Spleen (tissue), 11 donors: ENCODE measurements at regions not wholly inside any gene's neighbourhood (a gene's known extent, or its start where the extent isn't known, plus 50 kb on each side); places are given as distances from the start of the nearest gene placed in this dataset.

ENCODE experiments used
- DNase-seq: peaks from one replicate; pipeline ENCODE4 v3.0.0-alpha.2; 2020
- H3K27ac ChIP-seq, 8 donors: fragments of 200-600 bp; sonication (generic) in 7 of 8; 1 replicate in 4 of 8; 2 replicates in 4 of 8; pipeline versions ENCODE4 v1.5.0 to v1.8.0; 2016 to 2021; ENCODE audit warnings: inconsistent platforms in 4 of 8, mild to moderate bottlenecking in 4 of 8, moderate library complexity in 1 of 8
- H3K27me3 ChIP-seq, 7 donors: fragments of 200-600 bp; sonication (generic) in 6 of 7; replicated peaks in 1 of 7; 1 replicate in 4 of 7; 2 replicates in 3 of 7; pipeline versions ENCODE4 v1.5.0 to v1.8.0; 2016 to 2021; ENCODE audit warnings: inconsistent platforms in 3 of 7, mild to moderate bottlenecking in 1 of 7
- H3K36me3 ChIP-seq, 6 donors: fragments of 200-600 bp; sonication (generic) in 5 of 6; 1 replicate in 4 of 6; 2 replicates in 2 of 6; pipeline versions ENCODE4 v1.5.0 to v1.8.0; 2016 to 2021; ENCODE audit warnings: inconsistent platforms in 2 of 6
- H3K4me1 ChIP-seq, 6 donors: fragments of 200-600 bp; sonication (generic) in 5 of 6; 1 replicate in 3 of 6; 2 replicates in 3 of 6; pipeline versions ENCODE4 v1.5.0 to v1.8.0; 2016 to 2021; ENCODE audit warnings: inconsistent platforms in 3 of 6
- H3K4me3 ChIP-seq, 8 donors: fragments of 200-600 bp; sonication (generic) in 7 of 8; 1 replicate in 4 of 8; 2 replicates in 4 of 8; pipeline versions ENCODE4 v1.5.0 to v1.8.0; 2016 to 2021; ENCODE audit warnings: inconsistent platforms in 4 of 8, mild to moderate bottlenecking in 4 of 8, moderate library complexity in 2 of 8
- H3K9me3 ChIP-seq, 8 donors: fragments of 200-600 bp; sonication (generic) in 7 of 8; 1 replicate in 4 of 8; 2 replicates in 4 of 8; pipeline versions ENCODE4 v1.5.0 to v1.8.0; 2016 to 2021; ENCODE audit warnings: inconsistent platforms in 4 of 8
- CTCF ChIP-seq, 11 experiments: fragments of 200-600 bp in 7 of 11; fragments of 450-650 bp in 4 of 11; sonication (generic) in 4 of 11; IDR thresholded peaks in 8 of 11; conservative IDR thresholded peaks in 3 of 11; 1 replicate in 7 of 11; 2 replicates in 4 of 11; pipeline versions ENCODE4 v1.4.0 to v1.8.0; 2016 to 2021; ENCODE audit warnings: antibody characterized with exemption in 11 of 11, inconsistent platforms in 4 of 11, mild to moderate bottlenecking in 1 of 11
- POLR2A ChIP-seq, 3 donors: fragments of 450-650 bp; IDR thresholded peaks; one replicate each; pipeline ENCODE4 v1.5.1; 2017; ENCODE audit warnings: antibody characterized with exemption in 3 of 3, mild to moderate bottlenecking in 1 of 3
- POLR2AphosphoS5 ChIP-seq, 3 donors: sonication (generic); formaldehyde crosslinking; IDR thresholded peaks; one replicate each; pipeline ENCODE4 v1.5.1; 2017; ENCODE audit warnings: antibody characterized with exemption in 3 of 3
- WGBS, 5 donors: extraction: QIAGEN DNeasy Blood & Tissue Kit in 3 of 5; methylation state at CpG; one replicate each; pipeline versions ENCODE4 v1.1.5 to v1.1.7; 2013 to 2018; 5-methylcytosine and 5-hydroxymethylcytosine counted together
- intact Hi-C: fragments of 100-400 bp; cut with DNase I; formaldehyde crosslinking; loops from one replicate; pipeline ENCODE4 v1.15.0; 2023; ENCODE audit warnings: low total_unique reads
- donor health status: healthy with polysubstance abuse.
- donor health status: DM: no; HTN: no; CAD: no; lungs with moderate emphysema.
- donor health status: DM: no; HTN: no; CAD: no.
- donor health status: Bipolar disorder and iron deficiency.
- donor health status: healthy.
- donor health status: DM: no; HTN: no; CAD: no.
- donor health status: DM: yes; HTN: yes; CAD: no.

- peaks cover 0 to 18% (median 7%) of the 10 kb centered on the region in 6 donors for H3K4me1 ChIP-seq
- intact Hi-C loops = no loop called here
- no peaks in the 10 kb centered on the region for H3K9me3 ChIP-seq
- H3K4me3 ChIP-seq = no peak overlapping the region
- no peaks in the 10 kb centered on the region for H3K27me3 ChIP-seq
- peak overlapping the region in 2 of 8 donors; percentile 55 to 65 for H3K27ac ChIP-seq
- TF ChIP-seq CTCF (IDR thresholded peaks at IDR 0.05 in 8 of 11, conservative IDR thresholded peaks at IDR 0.05 in 3 of 11) (no peak), POLR2AphosphoS5 (IDR thresholded peaks at IDR 0.05) (no peak), POLR2A (IDR thresholded peaks at IDR 0.05) (no peak)
- H3K36me3 ChIP-seq = no peaks in the 10 kb centered on the region
- no peak for DNase-seq
- 46 to 73% (median 51%) methylated on average over 2 of the region's 2 CpGs for WGBS, 5 donors
These were observed 449.9 kb upstream of the NR2F2 start for GRCh38 chr15:95880630-95881029.

- TF ChIP-seq POLR2AphosphoS5 (IDR thresholded peaks at IDR 0.05) (no peak), CTCF (IDR thresholded peaks at IDR 0.05 in 8 of 11, conservative IDR thresholded peaks at IDR 0.05 in 3 of 11) (no peak), POLR2A (IDR thresholded peaks at IDR 0.05) (no peak)
- intact Hi-C loops = no loop called here
These were observed 447.4 kb upstream of the NR2F2 start for GRCh38 chr15:95883064-95883463.

DNA sequence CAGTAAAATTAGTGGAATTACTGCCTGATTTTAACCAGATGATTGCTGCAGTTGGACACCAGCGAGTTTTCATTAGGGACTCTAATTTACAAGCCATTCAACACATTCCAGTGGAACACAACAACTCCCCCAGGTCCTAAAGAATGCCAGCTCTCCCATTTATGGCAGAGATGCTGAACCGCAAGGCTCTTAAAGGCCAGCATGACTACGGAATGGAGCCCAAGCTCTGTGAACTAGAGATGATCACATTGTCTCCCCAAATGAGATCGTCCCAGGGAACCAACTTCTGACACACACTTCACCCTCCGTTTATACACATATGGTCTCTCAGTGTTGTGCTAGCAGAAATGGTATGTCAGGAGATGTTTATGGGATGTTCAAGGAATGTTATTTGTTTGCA, 446.2 kb upstream of the NR2F2 start:
- Histone ChIP-seq H3K4me3 (no peak overlapping the region), H3K27me3 (no peaks in the 10 kb centered on the region), H3K27ac (no peak overlapping the region), H3K9me3 (no peaks in the 10 kb centered on the region), H3K36me3 (no peaks in the 10 kb centered on the region), H3K4me1 (peaks cover 0 to 9% (median 7%) of the 10 kb centered on the region in 6 donors)
- DNase-seq = no peak
- TF ChIP-seq POLR2AphosphoS5 (IDR thresholded peaks at IDR 0.05) (no peak), POLR2A (IDR thresholded peaks at IDR 0.05) (no peak), CTCF (IDR thresholded peaks at IDR 0.05 in 8 of 11, conservative IDR thresholded peaks at IDR 0.05 in 3 of 11) (no peak)
- intact Hi-C loops = no loop called here
- WGBS, 5 donors = 71 to 93% (median 87%) methylated on average over 5 of the region's 5 CpGs

More at GRCh38 chr15:95883064-95883463, 447.4 kb upstream of the NR2F2 start:
- DNase-seq = peak; percentile 56
- Histone ChIP-seq H3K27ac (no peak overlapping the region), H3K4me3 (no peak overlapping the region), H3K36me3 (no peaks in the 10 kb centered on the region), H3K27me3 (no peaks in the 10 kb centered on the region), H3K9me3 (no peaks in the 10 kb centered on the region), H3K4me1 (peaks cover 0 to 18% (median 7%) of the 10 kb centered on the region in 6 donors)
- WGBS, 5 donors = 86 to 95% (median 91%) methylated on average over 6 of the region's 6 CpGs

- Histone ChIP-seq H3K27me3 (no peaks in the 10 kb centered on the region), H3K4me3 (no peak overlapping the region), H3K9me3 (no peaks in the 10 kb centered on the region), H3K27ac (no peak overlapping the region), H3K4me1 (no peaks in the 10 kb centered on the region), H3K36me3 (no peaks in the 10 kb centered on the region)
- DNase-seq = no peak
- no peak for TF ChIP-seq POLR2A (IDR thresholded peaks at IDR 0.05)
- TF ChIP-seq CTCF (IDR thresholded peaks at IDR 0.05 in 8 of 11, conservative IDR thresholded peaks at IDR 0.05 in 3 of 11) = no peak
- no peak for TF ChIP-seq POLR2AphosphoS5 (IDR thresholded peaks at IDR 0.05)
- intact Hi-C loops = no loop called here
- 79 to 91% (median 88%) methylated on average over 7 of the region's 7 CpGs for WGBS, 5 donors
These were observed 442.7 kb upstream of the NR2F2 start for GRCh38 chr15:95887666-95888390.
